Activated gamma-delta T cell treated with Interleukin-2 at 50 U/mL for 16 hours (primary cell): ENCODE measurements at regions not wholly inside any gene's neighbourhood (a gene's known extent, or its start where the extent isn't known, plus 50 kb on each side); places are given as distances from the start of the nearest gene placed in this dataset.

Source experiments
- DNase-seq: peaks from one replicate; pipeline ENCODE4 v3.0.0-alpha.2; 2020

DNA sequence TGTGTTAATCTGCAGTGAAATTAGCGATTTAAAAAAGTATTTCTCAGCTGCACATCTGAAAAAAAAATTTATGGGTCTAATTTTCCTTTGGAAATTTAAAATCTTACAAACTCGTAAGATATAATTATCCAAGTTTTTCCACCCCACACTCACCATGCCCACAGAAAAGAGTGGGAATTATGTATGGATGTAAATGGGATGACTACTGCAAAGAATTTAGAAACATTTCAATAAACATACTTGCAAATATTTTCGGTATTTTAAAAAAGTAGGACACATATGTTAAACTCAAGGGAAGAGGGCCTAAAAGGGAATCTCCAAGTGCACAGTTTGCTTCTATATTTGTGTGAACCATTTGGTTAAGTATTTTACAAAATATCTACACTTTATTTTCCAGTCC, 1039.9 kb upstream of the POU3F3 start:
- DNase-seq: no peak

DNA sequence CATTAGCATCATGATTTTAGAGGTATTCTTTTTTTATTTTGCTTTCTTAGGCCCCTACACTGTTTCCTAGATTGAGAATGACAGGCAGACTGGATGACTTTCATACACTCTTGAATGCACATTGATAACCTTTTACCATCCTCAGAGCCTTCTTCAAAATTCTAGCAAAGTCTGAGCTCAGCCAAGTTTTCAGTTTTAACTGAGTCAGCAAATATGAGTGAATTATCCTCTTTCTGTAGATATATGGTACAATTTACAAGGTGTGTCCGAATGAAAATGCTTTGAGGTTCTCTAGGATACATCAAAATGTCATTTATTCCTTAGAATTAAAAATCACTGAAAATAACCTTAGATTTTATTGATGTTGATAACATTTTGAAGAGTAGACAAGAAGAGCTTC, 1038.2 kb upstream of the POU3F3 start:
- DNase-seq: no peak

- DNase-seq: no peak
Observed at GRCh38 chr2:103817746-103818145, 1036.2 kb upstream of the POU3F3 start.

DNA sequence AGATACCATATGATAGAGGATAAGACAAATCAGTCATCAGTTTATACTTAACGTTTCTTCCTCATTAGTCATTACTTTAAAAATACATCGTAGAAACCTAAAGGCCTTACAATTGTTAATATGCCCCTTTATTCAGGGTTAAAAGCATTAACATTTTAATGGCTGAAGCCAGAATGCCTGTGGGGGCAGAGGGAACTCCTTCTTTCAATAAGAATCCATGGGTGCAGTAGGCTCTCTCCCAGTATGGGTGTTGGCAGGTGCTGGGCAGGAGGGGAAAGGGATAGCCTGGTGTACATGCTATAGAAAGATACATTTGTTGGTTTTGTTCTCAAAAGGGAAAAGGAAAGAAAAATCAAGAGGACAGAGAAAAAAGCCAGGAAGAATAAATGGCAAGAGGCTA, 1035.7 kb upstream of the POU3F3 start:
- no peak for DNase-seq

GRCh38 chr2:103819599-103819998, 1034.3 kb upstream of the POU3F3 start:
- no peak for DNase-seq

GRCh38 chr2:103823847-103824246, 1030.1 kb upstream of the POU3F3 start:
- DNase-seq: no peak

DNA sequence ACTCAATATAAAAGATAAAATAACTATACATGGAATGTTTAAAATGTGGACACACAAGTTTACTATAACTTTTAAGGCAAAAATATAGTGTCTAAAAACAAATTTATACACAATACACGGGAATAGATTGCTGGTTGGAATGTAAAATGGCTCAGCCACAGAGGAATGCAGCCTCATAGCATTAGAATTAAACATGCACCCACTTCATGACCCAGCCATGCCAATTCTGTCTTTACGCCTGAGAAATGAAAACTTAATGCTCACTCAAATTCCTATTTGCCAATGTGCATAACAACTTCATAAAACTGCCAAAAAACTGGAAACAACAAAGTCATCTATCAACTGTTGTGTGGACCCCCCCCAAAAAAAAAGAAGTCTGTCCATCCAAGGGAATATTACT, 1006.6 kb upstream of the POU3F3 start:
- no peak for DNase-seq

DNA sequence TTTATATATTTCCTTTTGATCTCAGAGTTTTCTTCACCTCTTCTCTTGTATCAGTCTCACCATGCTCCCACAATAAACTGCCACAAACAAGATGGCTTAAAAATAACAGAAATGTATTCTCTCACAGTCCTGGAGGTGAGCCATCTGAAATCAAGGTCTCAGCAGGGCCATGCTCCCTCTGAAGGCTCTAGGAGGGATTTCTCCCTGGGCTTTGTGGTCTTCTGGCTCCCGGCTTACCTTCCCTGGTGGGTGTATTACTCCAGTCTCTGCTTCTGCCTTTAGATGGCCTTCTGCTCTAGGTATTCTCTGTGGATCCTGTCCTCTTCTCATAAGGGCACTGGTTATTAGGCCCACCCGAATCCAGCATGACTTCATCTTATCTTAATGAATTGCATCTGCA, 994.7 kb upstream of the POU3F3 start:
- DNase-seq: no peak

GRCh38 chr2:103860016-103860415, 993.9 kb upstream of the POU3F3 start:
- DNase-seq: no peak

DNA sequence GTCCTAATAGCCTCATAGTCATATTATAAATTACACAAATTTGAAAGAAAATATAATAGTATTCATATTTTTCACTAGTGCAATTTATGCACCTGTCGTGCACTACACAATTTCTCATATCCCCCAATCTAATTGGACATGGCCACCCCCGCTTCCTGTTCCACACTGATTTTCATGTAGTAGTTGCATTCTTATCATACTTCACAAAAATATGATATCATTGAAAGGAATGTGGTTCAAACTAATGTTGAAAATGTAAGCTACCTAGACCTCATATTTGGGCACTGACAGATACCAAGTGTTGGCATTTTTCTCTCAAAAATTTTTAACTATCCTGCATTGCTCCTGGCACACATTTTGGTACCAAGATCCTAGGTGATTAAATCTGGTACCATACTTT, 985.5 kb upstream of the POU3F3 start:
- no peak for DNase-seq

DNA sequence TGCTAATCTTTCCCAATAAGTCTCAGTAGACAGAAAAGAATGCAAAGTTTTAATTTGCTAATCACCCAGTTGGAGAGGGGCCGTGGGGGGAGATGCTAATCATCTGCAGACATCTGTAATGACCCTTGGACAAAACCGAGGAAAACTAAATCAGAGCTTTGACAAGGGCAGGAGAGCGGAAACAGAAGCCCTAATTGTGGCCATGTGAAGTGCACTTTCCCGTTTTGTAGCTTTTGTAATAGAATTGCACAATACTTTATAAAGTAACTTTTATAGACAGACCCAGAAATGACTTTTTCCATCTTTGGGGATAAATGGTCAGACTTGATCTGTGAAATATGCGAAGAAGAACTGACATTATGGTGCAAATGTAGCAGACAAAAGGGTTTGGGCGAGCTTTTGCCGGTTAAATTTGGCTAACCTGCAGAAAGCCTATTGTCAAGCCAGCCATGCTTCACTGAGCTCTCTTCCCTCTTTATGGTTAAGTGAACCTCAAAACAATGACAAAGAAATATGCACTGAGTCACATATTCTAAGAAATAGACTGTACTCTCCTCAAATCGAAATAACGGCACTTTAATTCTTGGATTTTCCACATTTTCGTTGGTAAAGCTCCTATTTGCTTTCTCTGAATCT, 980.1 kb upstream of the POU3F3 start:
- DNase-seq: no peak

DNA sequence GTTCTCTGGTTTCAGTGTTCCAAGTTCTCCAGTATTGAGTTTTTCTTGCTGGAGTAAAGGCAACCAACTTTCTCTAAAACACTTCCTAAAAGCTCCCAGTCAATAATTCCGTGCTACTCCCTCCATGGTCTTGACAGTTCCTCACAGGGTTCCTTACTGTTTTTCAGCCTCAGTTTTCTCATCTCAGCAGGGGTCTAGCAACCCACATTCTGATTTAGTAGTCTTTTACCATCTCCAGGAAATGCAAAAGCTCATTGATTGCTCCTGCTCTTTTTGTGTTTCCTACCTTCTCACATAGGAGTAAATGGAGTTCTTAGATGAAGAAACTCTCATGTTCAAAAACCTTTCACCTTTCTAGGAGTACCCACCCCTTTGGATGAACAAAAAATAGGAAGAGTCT, 978.8 kb upstream of the POU3F3 start:
- DNase-seq: no peak

- no peak for DNase-seq
Observed at GRCh38 chr2:103875531-103875930, 978.4 kb upstream of the POU3F3 start.

GRCh38 chr2:103876611-103877010, 977.3 kb upstream of the POU3F3 start:
- no peak for DNase-seq

GRCh38 chr2:103879101-103879500, 974.8 kb upstream of the POU3F3 start:
- DNase-seq: no peak

GRCh38 chr2:103880081-103880834, 973.7 kb upstream of the POU3F3 start:
- DNase-seq: no peak

GRCh38 chr2:103887625-103888024, 966.3 kb upstream of the POU3F3 start:
- DNase-seq: no peak

DNA sequence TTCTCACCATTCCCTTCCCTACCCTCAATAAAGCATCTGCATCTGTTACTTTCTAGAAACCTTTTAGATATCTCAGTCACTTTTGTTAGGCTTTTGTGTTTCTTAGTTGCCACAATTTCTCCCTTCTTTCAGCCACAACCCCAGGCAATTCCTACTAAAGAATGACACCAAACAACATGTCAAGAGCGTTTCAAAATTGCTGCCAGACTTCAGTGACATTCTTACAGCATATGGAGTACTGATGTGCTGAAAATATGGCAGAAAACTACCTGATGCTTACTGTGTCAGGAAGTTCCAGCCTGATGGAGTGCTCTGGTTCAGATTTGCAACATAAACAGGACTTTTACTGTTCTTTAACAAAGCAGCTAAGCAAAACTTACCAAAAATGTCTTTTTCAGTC, 957.7 kb upstream of the POU3F3 start:
- no peak for DNase-seq

DNA sequence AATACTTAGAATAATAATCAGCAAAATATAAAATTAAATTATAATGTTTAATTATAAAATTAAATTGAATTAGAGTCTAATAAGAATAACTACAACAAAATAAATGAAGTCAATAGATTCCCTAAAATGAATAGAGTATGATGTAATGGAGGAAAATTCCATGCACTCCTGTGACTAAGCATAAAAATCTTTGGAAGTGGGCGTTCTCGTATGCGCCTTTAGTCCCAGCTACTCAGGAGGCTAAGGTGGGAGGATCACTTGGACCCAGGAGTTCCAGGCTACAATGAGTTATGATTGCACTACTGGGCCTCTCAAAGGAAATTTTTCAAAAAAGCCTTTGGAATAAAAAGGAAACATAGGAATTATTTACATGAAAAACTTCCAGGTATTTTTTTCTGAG, 955.4 kb upstream of the POU3F3 start:
- DNase-seq: no peak

- DNase-seq: no peak
Observed at GRCh38 chr2:103902347-103902746, 951.6 kb upstream of the POU3F3 start.

DNA sequence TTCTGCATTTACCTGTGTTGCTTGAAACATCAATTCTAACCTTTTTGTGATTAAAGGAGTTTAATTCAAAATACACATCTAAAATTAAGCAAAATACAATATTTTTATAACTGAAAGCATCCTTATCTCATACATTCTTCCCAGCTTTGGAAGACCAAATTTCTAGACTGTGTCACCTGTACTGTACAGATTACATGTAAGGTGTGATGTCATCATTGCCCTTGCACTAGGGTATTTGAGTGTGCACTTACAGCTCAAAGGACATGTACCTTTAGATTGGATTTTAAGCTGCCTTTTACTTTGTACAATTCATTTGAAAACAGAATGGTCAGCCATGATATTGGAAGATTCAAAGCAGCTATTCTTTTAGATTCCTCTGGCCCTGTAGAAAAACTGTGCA, 932.8 kb upstream of the POU3F3 start:
- DNase-seq: no peak

DNA sequence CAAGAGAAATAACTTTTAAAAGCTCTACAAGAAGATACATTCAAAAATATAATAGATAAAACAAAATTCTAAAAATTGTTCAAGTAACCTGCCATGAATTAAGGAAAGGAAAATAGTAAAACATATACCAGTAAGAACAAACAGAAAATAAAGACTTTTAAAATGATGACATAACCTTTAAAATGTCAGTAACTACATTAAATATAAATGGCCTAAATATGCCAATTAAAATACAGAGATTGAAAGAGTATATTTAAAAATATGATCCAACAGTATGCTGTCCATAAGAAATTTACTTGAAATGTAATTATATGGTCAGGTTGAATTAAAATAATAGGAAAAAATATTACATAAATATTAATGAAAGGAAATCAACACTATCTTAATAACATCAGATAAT, 911.7 kb upstream of the POU3F3 start:
- no peak for DNase-seq

GRCh38 chr2:103945083-103945482, 908.8 kb upstream of the POU3F3 start:
- DNase-seq: no peak

- DNase-seq: no peak
Observed at GRCh38 chr2:103959174-103960128, 894.5 kb upstream of the POU3F3 start.
